B cell (primary cell): ENCODE measurements at regions not wholly inside any gene's neighbourhood (a gene's known extent, or its start where the extent isn't known, plus 50 kb on each side); places are given as distances from the start of the nearest gene placed in this dataset.

Source experiments
- ATAC-seq: fragments of 200-7000 bp; cut with Tn5 transposase; one replicate; pipeline ENCODE4 v1.10.0; 2021; ENCODE audit warnings: low read depth, mild to moderate bottlenecking, moderate number of reproducible peaks, moderate library complexity
- CTCF ChIA-PET: fragments of 350-600 bp; sonication (Branson Sonifier 250); formaldehyde crosslinking; loops from one replicate; lab custom pipeline; 2021; ENCODE audit warnings: antibody characterized with exemption, inconsistent platforms; lab: Charles Lee
- POLR2A ChIA-PET: fragments of 350-600 bp; sonication (Branson Sonifier 250); formaldehyde crosslinking; loops from one replicate; lab custom pipeline; 2021; ENCODE audit warnings: antibody characterized with exemption; lab: Charles Lee
- DNase-seq: peaks from one replicate; pipeline ENCODE4 v3.0.0; 2013
- H2AFZ ChIP-seq: 2 replicates; pipeline ENCODE4 v1.6.1; 2012; ENCODE audit warnings: mild to moderate bottlenecking, low read depth, low read length; ENCODE audit not compliant: insufficient read depth, poor library complexity, severe bottlenecking
- H3K27ac ChIP-seq, 2 donors: 1 replicate in 1 of 2; 2 replicates in 1 of 2; pipeline ENCODE4 v1.5.1; 2012 to 2013; ENCODE audit warnings: low read length in 2 of 2, mild to moderate bottlenecking in 2 of 2, moderate library complexity in 1 of 2
- H3K27me3 ChIP-seq, 4 experiments: fragments of 200-600 bp in 1 of 4; sonication (generic) in 1 of 4; replicated peaks in 1 of 4; 1 replicate in 2 of 4; 2 replicates in 2 of 4; pipeline versions ENCODE4 v1.6.1 to v1.7.0; 2013 to 2016; ENCODE audit warnings: low read length in 3 of 4, mild to moderate bottlenecking in 2 of 4, mixed read lengths in 1 of 4, moderate library complexity in 1 of 4; ENCODE audit not compliant: insufficient read depth in 4 of 4, control insufficient read depth in 3 of 4; ENCODE audit errors: control extremely low read depth in 1 of 4
- H3K36me3 ChIP-seq, 2 experiments: replicated peaks in 1 of 2; 1 replicate in 1 of 2; 2 replicates in 1 of 2; pipeline versions ENCODE4 v1.6.1 to v1.7.1; 2013; ENCODE audit warnings: low read length in 1 of 2; ENCODE audit not compliant: insufficient read depth in 2 of 2, control insufficient read depth in 1 of 2; ENCODE audit errors: control extremely low read depth in 1 of 2, extremely low read depth in 1 of 2
- H3K4me1 ChIP-seq, 2 donors: fragments of 200-600 bp in 1 of 2; sonication (generic) in 1 of 2; 1 replicate in 1 of 2; 2 replicates in 1 of 2; pipeline versions ENCODE4 v1.5.1 to v1.6.1; 2013 to 2017; ENCODE audit warnings: low read length in 2 of 2; ENCODE audit not compliant: control insufficient read depth in 2 of 2, insufficient read depth in 2 of 2
- H3K4me2 ChIP-seq: replicated peaks from 2 replicates; pipeline ENCODE3; 2012; ENCODE audit warnings: mild to moderate bottlenecking, low read depth, low read length; ENCODE audit not compliant: poor library complexity, severe bottlenecking
- H3K4me3 ChIP-seq, 5 experiments: fragments of 200-600 bp in 1 of 5; sonication (generic) in 1 of 5; 1 replicate in 3 of 5; 2 replicates in 2 of 5; pipeline versions ENCODE4 v1.5.1 to v1.7.0; 2011 to 2016; ENCODE audit warnings: low read length in 4 of 5, mild to moderate bottlenecking in 4 of 5, low read depth in 2 of 5, control low read depth in 1 of 5, moderate library complexity in 1 of 5; ENCODE audit not compliant: insufficient read depth in 1 of 5; ENCODE audit errors: control extremely low read depth in 1 of 5, extremely low read depth in 1 of 5
- H3K79me2 ChIP-seq: fragments of 200-600 bp; sonication (generic); one replicate; pipeline ENCODE4 v1.6.0; 2016; ENCODE audit warnings: low read length; ENCODE audit not compliant: control insufficient read depth, insufficient read depth
- H3K9ac ChIP-seq: fragments of 200-600 bp; sonication (generic); 2 replicates; pipeline ENCODE4 v1.6.1; 2017; ENCODE audit warnings: mild to moderate bottlenecking, low read length, moderate library complexity
- H3K9me3 ChIP-seq, 3 donors: one replicate each; pipeline versions ENCODE4 v1.6.1 to v1.7.1; 2013; ENCODE audit warnings: low read length in 2 of 3; ENCODE audit not compliant: control insufficient read depth in 2 of 3, insufficient read depth in 1 of 3; ENCODE audit errors: control extremely low read depth in 1 of 3
- H4K20me1 ChIP-seq: 2 replicates; pipeline ENCODE4 v1.6.0; 2012; ENCODE audit warnings: mild to moderate bottlenecking, low read length; ENCODE audit not compliant: insufficient read depth, control insufficient read depth, poor library complexity, severe bottlenecking
- H3K27ac Mint-ChIP-seq: one replicate; pipeline ENCODE4 v1.8.0; 2021; ENCODE audit warnings: mixed read lengths
- H3K27me3 Mint-ChIP-seq: one replicate; pipeline ENCODE4 v1.8.0; 2021; ENCODE audit warnings: mixed read lengths
- H3K4me1 Mint-ChIP-seq: one replicate; pipeline ENCODE4 v1.8.0; 2021; ENCODE audit warnings: mixed read lengths
- H3K4me3 Mint-ChIP-seq: one replicate; pipeline ENCODE4 v1.8.0; 2021; ENCODE audit warnings: mixed read lengths
- H3K9me3 Mint-ChIP-seq: one replicate; pipeline ENCODE4 v1.8.0; 2022; ENCODE audit warnings: mixed read lengths; ENCODE audit not compliant: insufficient read depth
- CTCF ChIP-seq: fragments of 200-600 bp; IDR thresholded peaks from one replicate; pipeline ENCODE4 v1.8.0; 2022; ENCODE audit warnings: antibody characterized with exemption, mild to moderate bottlenecking
- EZH2 ChIP-seq: IDR thresholded peaks from 2 replicates; pipeline ENCODE4 v1.6.1; 2012; ENCODE audit warnings: borderline replicate concordance, low read depth, mild to moderate bottlenecking, moderate library complexity, low read length; ENCODE audit not compliant: insufficient read depth, poor library complexity, severe bottlenecking
- WGBS: methylation state at CpG from one replicate; pipeline ENCODE4 v1.1.5; 2013; ENCODE audit warnings: missing lambda C conversion rate; ENCODE audit not compliant: insufficient coverage; 5-methylcytosine and 5-hydroxymethylcytosine counted together
- intact Hi-C: fragments of 100-400 bp; cut with micrococcal nuclease; formaldehyde crosslinking; loops from one replicate; pipeline ENCODE4 v1.10.0; 2022

GRCh38 chr1:55604749-55605148 lies 389.6 kb upstream of the USP24 start:
- TF ChIP-seq EZH2: no peak
- no peak for TF ChIP-seq CTCF
- Histone ChIP-seq H3K36me3 (no peaks in the 10 kb centered on the region), H3K4me3 (no peak overlapping the region), H3K4me1 (no peaks in the 10 kb centered on the region), H3K27me3 (peaks cover 0 to 2% (median 0%) of the 10 kb centered on the region in 4 experiments), H3K27ac (no peak overlapping the region), H3K4me2 (no peak overlapping the region), H4K20me1 (no peaks in the 10 kb centered on the region), H3K9ac (no peak overlapping the region), H3K9me3 (peaks cover 0 to 8% (median 4%) of the 10 kb centered on the region in 3 donors), H2AFZ (no peak overlapping the region), H3K79me2 (no peaks in the 10 kb centered on the region)
- no peaks in the 10 kb centered on the region for H3K4me1 Mint-ChIP-seq
- H3K9me3 Mint-ChIP-seq: peaks cover 9% of the 10 kb centered on the region
- 90% methylated on average over 1 of the region's 3 CpGs for WGBS
- intact Hi-C loops: no loop called here
- peaks cover 16% of the 10 kb centered on the region for H3K27me3 Mint-ChIP-seq
- ChIA-PET POLR2A (no interaction called here), CTCF (no interaction called here)
- H3K4me3 Mint-ChIP-seq: no peak overlapping the region
- ATAC-seq (no peak), DNase-seq (no peak)
- H3K27ac Mint-ChIP-seq: no peak overlapping the region

- H3K4me1 ChIP-seq: no peaks in the 10 kb centered on the region
Measured at GRCh38 chr1:55604179-55604578, 389.0 kb upstream of the USP24 start.

More at GRCh38 chr1:55604179-55604578, 389.0 kb upstream of the USP24 start:
- ChIA-PET POLR2A (no interaction called here), CTCF (no interaction called here)
- H4K20me1 ChIP-seq: no peaks in the 10 kb centered on the region
- H3K9me3 Mint-ChIP-seq: peaks cover 9% of the 10 kb centered on the region
- no peak overlapping the region for H3K9ac ChIP-seq
- no peaks in the 10 kb centered on the region for H3K36me3 ChIP-seq
- H3K27me3 ChIP-seq: peaks cover 0 to 2% (median 0%) of the 10 kb centered on the region in 4 experiments
- no peak overlapping the region for H3K4me2 ChIP-seq
- no peak overlapping the region for H3K27ac ChIP-seq
- H3K9me3 ChIP-seq: peaks cover 0 to 8% (median 4%) of the 10 kb centered on the region in 3 donors
- TF ChIP-seq CTCF (no peak), EZH2 (no peak)
- no peaks in the 10 kb centered on the region for H3K4me1 Mint-ChIP-seq
- H3K27ac Mint-ChIP-seq: no peak overlapping the region
- H3K27me3 Mint-ChIP-seq: peaks cover 17% of the 10 kb centered on the region
- no peak overlapping the region for H3K4me3 ChIP-seq
- DNase-seq (no peak), ATAC-seq (no peak)
- H3K79me2 ChIP-seq: no peaks in the 10 kb centered on the region
- no peak overlapping the region for H3K4me3 Mint-ChIP-seq
- no peak overlapping the region for H2AFZ ChIP-seq
- intact Hi-C loops: no loop called here
